Osteocyte (in vitro differentiated cells): ENCODE measurements at regions not wholly inside any gene's neighbourhood (a gene's known extent, or its start where the extent isn't known, plus 50 kb on each side); places are given as distances from the start of the nearest gene placed in this dataset.

Experiments used
- DNase-seq: peaks from one replicate; pipeline ENCODE4 v3.0.0; 2021; ENCODE audit warnings: mixed read lengths; ENCODE audit not compliant: unreplicated experiment; ENCODE audit errors: extremely low spot score
- H3K27ac Mint-ChIP-seq: one replicate; pipeline ENCODE4 v1.8.0; 2021; ENCODE audit warnings: mild to moderate bottlenecking, mixed read lengths; ENCODE audit not compliant: unreplicated experiment
- H3K27me3 Mint-ChIP-seq: one replicate; pipeline ENCODE4 v1.8.0; 2021; ENCODE audit warnings: mixed read lengths; ENCODE audit not compliant: unreplicated experiment
- H3K36me3 Mint-ChIP-seq: one replicate; pipeline ENCODE4 v1.8.0; 2021; ENCODE audit warnings: mixed read lengths; ENCODE audit not compliant: unreplicated experiment
- H3K4me1 Mint-ChIP-seq: one replicate; pipeline ENCODE4 v1.8.0; 2021; ENCODE audit warnings: mixed read lengths; ENCODE audit not compliant: unreplicated experiment
- H3K4me3 Mint-ChIP-seq: one replicate; pipeline ENCODE4 v1.8.0; 2021; ENCODE audit warnings: mild to moderate bottlenecking, moderate library complexity, mixed read lengths; ENCODE audit not compliant: unreplicated experiment
- H3K9me3 Mint-ChIP-seq: one replicate; pipeline ENCODE4 v1.8.0; 2021; ENCODE audit warnings: mixed read lengths; ENCODE audit not compliant: unreplicated experiment
- TF ChIP-seq, protein P1 (sequence below): fragments of 200-600 bp; sonication (generic); IDR thresholded peaks from 2 replicates; pipeline ENCODE4 v1.5.0; 2021; ENCODE audit warnings: antibody characterized with exemption, mild to moderate bottlenecking, moderate library complexity

DNA sequence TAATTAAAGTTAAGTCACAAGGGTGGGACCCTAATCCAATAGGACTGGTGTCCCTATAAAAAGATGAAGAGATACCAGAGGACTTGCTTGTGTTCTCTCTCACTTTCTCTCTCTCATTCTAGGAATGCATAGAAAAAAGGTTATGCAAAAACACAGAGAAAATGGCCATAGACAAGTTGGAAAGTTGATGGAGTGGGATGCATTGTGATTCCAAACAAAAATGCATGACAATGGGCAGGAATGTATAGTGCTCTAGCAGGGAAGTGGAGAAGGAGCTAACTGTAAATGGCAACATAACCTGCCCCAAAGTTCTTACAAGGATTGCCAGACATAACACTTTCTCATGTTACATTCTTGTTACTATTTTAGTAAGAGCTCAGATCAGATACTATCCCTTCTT, 301.6 kb upstream of the LRATD1 start:
- H3K4me3 Mint-ChIP-seq, result no peak overlapping the region
- no peak overlapping the region for H3K27ac Mint-ChIP-seq
- H3K4me1 Mint-ChIP-seq, result no peaks in the 10 kb centered on the region
- TF ChIP-seq, protein P1, sequence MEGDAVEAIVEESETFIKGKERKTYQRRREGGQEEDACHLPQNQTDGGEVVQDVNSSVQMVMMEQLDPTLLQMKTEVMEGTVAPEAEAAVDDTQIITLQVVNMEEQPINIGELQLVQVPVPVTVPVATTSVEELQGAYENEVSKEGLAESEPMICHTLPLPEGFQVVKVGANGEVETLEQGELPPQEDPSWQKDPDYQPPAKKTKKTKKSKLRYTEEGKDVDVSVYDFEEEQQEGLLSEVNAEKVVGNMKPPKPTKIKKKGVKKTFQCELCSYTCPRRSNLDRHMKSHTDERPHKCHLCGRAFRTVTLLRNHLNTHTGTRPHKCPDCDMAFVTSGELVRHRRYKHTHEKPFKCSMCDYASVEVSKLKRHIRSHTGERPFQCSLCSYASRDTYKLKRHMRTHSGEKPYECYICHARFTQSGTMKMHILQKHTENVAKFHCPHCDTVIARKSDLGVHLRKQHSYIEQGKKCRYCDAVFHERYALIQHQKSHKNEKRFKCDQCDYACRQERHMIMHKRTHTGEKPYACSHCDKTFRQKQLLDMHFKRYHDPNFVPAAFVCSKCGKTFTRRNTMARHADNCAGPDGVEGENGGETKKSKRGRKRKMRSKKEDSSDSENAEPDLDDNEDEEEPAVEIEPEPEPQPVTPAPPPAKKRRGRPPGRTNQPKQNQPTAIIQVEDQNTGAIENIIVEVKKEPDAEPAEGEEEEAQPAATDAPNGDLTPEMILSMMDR, result no peak
- H3K36me3 Mint-ChIP-seq, result no peaks in the 10 kb centered on the region
- H3K9me3 Mint-ChIP-seq, result peaks cover 10% of the 10 kb centered on the region
- no peaks in the 10 kb centered on the region for H3K27me3 Mint-ChIP-seq
- no peak for DNase-seq

DNA sequence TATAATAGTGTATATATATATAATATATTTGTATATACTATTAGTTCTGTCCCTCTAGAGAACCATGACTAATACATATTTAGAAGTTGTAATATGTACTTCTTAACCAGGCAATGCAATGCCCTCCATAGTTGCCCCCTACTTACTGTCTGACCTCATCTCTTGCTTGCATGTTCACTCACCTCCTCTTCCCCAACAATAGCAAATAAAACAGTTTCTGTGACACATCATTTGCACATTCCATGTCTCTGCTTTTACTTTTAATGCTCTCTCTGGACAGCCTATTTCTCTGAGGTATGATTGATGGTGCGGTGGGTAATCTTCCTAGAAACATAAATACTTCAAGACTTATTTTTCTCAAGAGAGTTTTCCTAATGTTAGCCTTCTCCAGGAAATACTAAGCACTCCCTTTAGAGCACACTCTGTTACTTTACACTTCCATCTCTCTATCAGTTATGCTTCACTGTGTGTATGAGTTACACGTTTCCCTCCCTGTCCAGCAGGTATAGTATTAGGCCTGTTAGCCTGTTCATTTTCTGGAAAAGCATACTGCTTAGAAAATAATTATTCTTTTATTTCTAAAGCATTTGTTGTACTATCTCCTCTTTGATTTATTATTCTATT, 295.6 kb upstream of the LRATD1 start:
- H3K4me3 Mint-ChIP-seq, result no peak overlapping the region
- H3K27ac Mint-ChIP-seq, result no peak overlapping the region
- no peaks in the 10 kb centered on the region for H3K4me1 Mint-ChIP-seq
- no peak for DNase-seq
- no peaks in the 10 kb centered on the region for H3K36me3 Mint-ChIP-seq
- TF ChIP-seq, protein P1, result no peak
- H3K27me3 Mint-ChIP-seq, result no peaks in the 10 kb centered on the region
- H3K9me3 Mint-ChIP-seq, result peaks cover 12% of the 10 kb centered on the region

DNA sequence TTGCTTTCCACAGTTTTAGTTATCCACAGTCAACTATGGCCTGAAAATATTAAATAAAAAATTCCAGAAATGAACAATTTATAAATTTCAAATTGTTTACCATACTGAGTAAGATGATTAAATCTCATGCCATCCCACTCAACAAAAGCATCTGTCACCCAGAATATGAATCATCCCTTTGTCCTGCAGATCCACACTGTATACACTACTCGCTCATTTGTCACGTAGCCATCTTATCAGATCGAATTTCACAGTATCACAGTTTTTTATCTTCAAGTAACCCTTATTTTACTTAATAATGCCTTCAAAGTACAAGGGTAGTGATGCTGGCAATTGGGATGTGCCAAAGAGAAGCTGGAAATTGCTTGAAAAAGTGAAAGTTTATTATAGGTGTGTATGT, 291.8 kb upstream of the LRATD1 start:
- DNase-seq, result no peak
- Mint-ChIP-seq H3K27me3 (no peaks in the 10 kb centered on the region), H3K9me3 (peaks cover 9% of the 10 kb centered on the region), H3K36me3 (no peaks in the 10 kb centered on the region), H3K27ac (no peak overlapping the region), H3K4me1 (no peaks in the 10 kb centered on the region), H3K4me3 (no peak overlapping the region)
- TF ChIP-seq, protein P1, result no peak

DNA sequence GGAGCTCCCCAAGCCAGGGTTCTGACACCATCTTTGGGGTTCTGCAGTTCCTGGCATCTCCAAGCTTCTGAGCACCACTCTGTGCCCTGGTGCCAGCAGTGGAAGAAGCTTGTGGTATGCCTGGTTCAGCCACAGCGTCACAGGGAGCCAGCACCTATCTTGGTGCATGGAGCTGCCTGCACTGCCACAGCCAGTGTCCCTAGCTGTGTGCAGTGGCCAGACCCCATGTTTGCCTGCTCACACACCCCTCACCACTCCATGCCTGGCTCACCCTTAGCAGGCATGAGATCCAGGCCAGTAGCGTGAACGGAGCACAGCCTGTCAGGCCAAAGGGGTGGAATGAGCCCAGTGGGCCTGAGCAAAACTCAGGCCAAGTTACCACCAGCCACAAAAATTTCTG, 290.2 kb upstream of the LRATD1 start:
- Mint-ChIP-seq H3K9me3 (peaks cover 9% of the 10 kb centered on the region), H3K36me3 (no peaks in the 10 kb centered on the region), H3K27ac (no peak overlapping the region), H3K4me1 (no peaks in the 10 kb centered on the region), H3K4me3 (no peak overlapping the region), H3K27me3 (no peaks in the 10 kb centered on the region)
- DNase-seq, result no peak
- TF ChIP-seq, protein P1, result no peak

DNA sequence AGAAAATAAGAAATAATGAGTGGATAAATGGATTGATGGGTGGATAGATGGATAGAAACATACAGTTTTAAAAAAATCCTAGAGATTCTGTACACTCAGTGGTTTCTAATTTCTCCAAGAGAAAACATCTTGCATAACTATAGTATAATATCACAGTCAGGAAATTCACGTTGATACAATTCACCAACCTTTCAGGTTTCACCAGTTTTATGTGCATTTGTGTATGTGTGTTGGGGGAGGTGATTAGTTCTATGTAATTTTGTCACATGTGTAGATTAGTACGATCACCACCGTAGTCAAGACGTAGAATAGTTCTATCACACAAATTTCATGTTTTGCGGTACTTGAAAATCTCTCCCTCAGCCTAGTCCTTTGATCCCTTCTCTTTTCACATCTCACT, 288.2 kb upstream of the LRATD1 start:
- Mint-ChIP-seq H3K9me3 (peaks cover 5% of the 10 kb centered on the region), H3K27ac (no peak overlapping the region), H3K27me3 (no peaks in the 10 kb centered on the region), H3K36me3 (no peaks in the 10 kb centered on the region), H3K4me1 (no peaks in the 10 kb centered on the region), H3K4me3 (no peak overlapping the region)
- TF ChIP-seq, protein P1, result no peak
- no peak for DNase-seq
